K562 (cell line): ENCODE measurements at regions not wholly inside any gene's neighbourhood (a gene's known extent, or its start where the extent isn't known, plus 50 kb on each side); places are given as distances from the start of the nearest gene placed in this dataset.

Source experiments
- ATAC-seq: fragments of 200-7000 bp; cut with Tn5 transposase; 3 replicates; pipeline ENCODE4 v1.9.1; 2020; ENCODE audit warnings: moderate library complexity
- BruUV-seq: library from RNA; stranded (reverse); fragments of 400-500 nt; replicated peaks from 2 replicates; lab custom pipeline; 2021; lab: Mats Ljungman, UMichigan
- CTCF ChIA-PET: fragments of 300-600 bp; formaldehyde crosslinking; extraction: SDS; loops from one replicate; lab custom pipeline; 2021; ENCODE audit warnings: low intra/inter-chr PET ratio; lab: Yijun Ruan, JAX
- POLR2A ChIA-PET: fragments of 300-600, 350-650 bp; sonication (Branson Sonifier 250); formaldehyde crosslinking; extraction: SDS; loops from one replicate; lab custom pipeline; 2021; ENCODE audit warnings: antibody characterized with exemption, inconsistent platforms; lab: Yijun Ruan, JAX
- DNase-seq, 4 experiments: peaks; one replicate each; pipeline versions ENCODE4 v3.0.0 to v3.0.0-alpha.2; 2011 to 2018; ENCODE audit warnings: low spot score in 3 of 4, mixed read lengths in 3 of 4; ENCODE audit errors: extremely low read depth in 1 of 4
- FAIRE-seq: peaks from 2 replicates; lab custom pipeline; 2011; peaks lifted over from hg19 to GRCh38; lab: Jason Lieb, UNC
- H2AFZ ChIP-seq: 2 replicates; pipeline ENCODE4 v1.6.0; 2011; ENCODE audit warnings: low read depth, low read length, control low read depth, inconsistent platforms
- H3K27ac ChIP-seq: fragments of 200-600 bp; 3 replicates; pipeline ENCODE4 v1.8.0; 2011; ENCODE audit warnings: low read depth, mild to moderate bottlenecking, control low read depth, inconsistent platforms, low read length, moderate library complexity, mixed read lengths; ENCODE audit errors: extremely low read depth
- H3K27me3 ChIP-seq, 2 experiments: fragments of 300-600 bp in 1 of 2; 2 replicates in 1 of 2; 3 replicates in 1 of 2; pipeline versions ENCODE4 v1.6.0 to v1.8.0; 2011; ENCODE audit warnings: inconsistent platforms in 2 of 2, low read length in 2 of 2, mild to moderate bottlenecking in 1 of 2, mixed read lengths in 1 of 2, moderate library complexity in 1 of 2; ENCODE audit not compliant: control insufficient read depth in 2 of 2, insufficient read depth in 2 of 2
- H3K36me3 ChIP-seq: fragments of 300-600 bp; 3 replicates; pipeline ENCODE4 v1.8.0; 2011; ENCODE audit warnings: mild to moderate bottlenecking, low read length, inconsistent platforms; ENCODE audit not compliant: control insufficient read depth, insufficient read depth
- H3K4me1 ChIP-seq, 2 experiments: fragments of 200-600 bp in 1 of 2; replicated peaks in 1 of 2; 2 replicates in 1 of 2; 3 replicates in 1 of 2; pipeline versions ENCODE4 v1.5.1 to v1.8.0; 2011; ENCODE audit warnings: inconsistent platforms in 2 of 2, low read length in 2 of 2, mild to moderate bottlenecking in 1 of 2, mixed read lengths in 1 of 2, moderate library complexity in 1 of 2; ENCODE audit not compliant: control insufficient read depth in 2 of 2, insufficient read depth in 2 of 2
- H3K4me2 ChIP-seq: 2 replicates; pipeline ENCODE4 v1.6.1; 2011; ENCODE audit warnings: low read length, control low read depth, inconsistent platforms, mixed read lengths; ENCODE audit not compliant: insufficient read depth
- H3K4me3 ChIP-seq: fragments of 200-600 bp; sonication (generic), shearing (Covaris generic); 2 replicates; pipeline ENCODE4 v1.5.1; 2016; ENCODE audit warnings: control low read depth, inconsistent platforms
- H3K79me2 ChIP-seq: fragments of 200-600 bp; 3 replicates; pipeline ENCODE4 v1.8.0; 2011; ENCODE audit warnings: low read length, inconsistent platforms; ENCODE audit not compliant: control insufficient read depth, insufficient read depth
- H3K9ac ChIP-seq, 2 experiments: 2 replicates each; pipeline versions ENCODE4 v1.6.0 to v1.6.1; 2011; ENCODE audit warnings: low read depth in 2 of 2, low read length in 2 of 2, control low read depth in 1 of 2, inconsistent platforms in 1 of 2, mild to moderate bottlenecking in 1 of 2, mixed read lengths in 1 of 2; ENCODE audit not compliant: insufficient read depth in 1 of 2
- H3K9me1 ChIP-seq: one replicate; pipeline ENCODE4 v1.6.0; 2011; ENCODE audit warnings: inconsistent platforms, mild to moderate bottlenecking, low read length, moderate library complexity; ENCODE audit not compliant: control insufficient read depth, insufficient read depth
- H3K9me3 ChIP-seq: replicated peaks from 2 replicates; pipeline ENCODE4 v1.5.1; 2011; ENCODE audit warnings: low read depth, low read length, inconsistent platforms; ENCODE audit not compliant: control insufficient read depth, insufficient read depth
- H4K20me1 ChIP-seq: replicated peaks from 2 replicates; pipeline ENCODE4 v1.6.1; 2011; ENCODE audit warnings: low read length, inconsistent platforms, mixed read lengths; ENCODE audit not compliant: control insufficient read depth, insufficient read depth
- CLOCK ChIP-seq: fragments of 250-450 bp; sonication (Bioruptor Pico); IDR thresholded peaks from 2 replicates; pipeline ENCODE4 v1.4.0; 2020; ENCODE audit warnings: mild to moderate bottlenecking, moderate library complexity, borderline replicate concordance
- EZH2 ChIP-seq: IDR thresholded peaks from 2 replicates; pipeline ENCODE4 v1.6.1; 2012; ENCODE audit warnings: low read depth, mild to moderate bottlenecking, inconsistent platforms, low read length, borderline replicate concordance
- GTF2B ChIP-seq: IDR thresholded peaks from 2 replicates; pipeline ENCODE4 v1.6.1; 2011; ENCODE audit not compliant: insufficient read length; ENCODE audit errors: extremely low read depth
- KLF16 ChIP-seq: IDR thresholded peaks from 2 replicates; pipeline ENCODE4 v1.6.1; 2016; ENCODE audit warnings: antibody characterized with exemption
- NCOR1 ChIP-seq: fragments of 450-650 bp; IDR thresholded peaks from 2 replicates; pipeline ENCODE4 v1.6.1; 2016; ENCODE audit warnings: mild to moderate bottlenecking, moderate library complexity
- PHB ChIP-seq: fragments of 250-450 bp; sonication (Bioruptor Pico); IDR thresholded peaks from 2 replicates; pipeline ENCODE4 v1.5.0; 2021
- RAD21 ChIP-seq, 2 experiments: fragments of 250-450 bp in 1 of 2; fragments of 450-650 bp in 1 of 2; sonication (Bioruptor Pico) in 1 of 2; formaldehyde crosslinking in 1 of 2; IDR thresholded peaks in 1 of 2; conservative IDR thresholded peaks in 1 of 2; 2 replicates each; pipeline versions ENCODE4 v1.4.0 to v1.8.0; 2020 to 2022; ENCODE audit warnings: mild to moderate bottlenecking in 2 of 2, moderate library complexity in 1 of 2
- SREBF2 ChIP-seq: sonication (generic); formaldehyde crosslinking; IDR thresholded peaks from 2 replicates; pipeline ENCODE4 v1.4.0; 2020; ENCODE audit warnings: mild to moderate bottlenecking, missing genetic modification reagents
- TAF15 ChIP-seq: fragments of 200-400 bp; formaldehyde crosslinking; IDR thresholded peaks from 2 replicates; pipeline ENCODE4 v1.6.1; 2017; ENCODE audit warnings: mild to moderate bottlenecking, low read depth, low read length, moderate library complexity
- TCF15 ChIP-seq: fragments of 250-450 bp; sonication (Bioruptor Pico); IDR thresholded peaks from 2 replicates; pipeline ENCODE4 v1.8.0; 2022; ENCODE audit warnings: moderate library complexity, mild to moderate bottlenecking, inconsistent platforms
- ZBTB2 ChIP-seq: fragments of 450-650 bp; IDR thresholded peaks from 2 replicates; pipeline ENCODE4 v1.6.1; 2016; ENCODE audit warnings: antibody characterized with exemption
- ZKSCAN1 ChIP-seq: fragments of 150-350 bp; IDR thresholded peaks from 2 replicates; pipeline ENCODE4 v1.6.1; 2016; ENCODE audit warnings: low read depth, low read length
- ZNF3 ChIP-seq: fragments of 250-450 bp; sonication (Bioruptor Pico); IDR thresholded peaks from 2 replicates; pipeline ENCODE4 v1.5.0; 2021; ENCODE audit warnings: mild to moderate bottlenecking, moderate library complexity
- whole genome bisulfite sequencing: fragments of 100-300 bp; shearing (Covaris generic); methylation state at CpG from one replicate; pipeline ENCODE4 v1.1.6; 2016; ENCODE audit warnings: low coverage, mixed read lengths; ENCODE audit not compliant: insufficient coverage; ENCODE audit errors: missing lambda C conversion rate; 5-methylcytosine and 5-hydroxymethylcytosine counted together
- in situ Hi-C: fragments of 300-500 bp; cut with MboI; formaldehyde crosslinking; loops from 4 replicates; pipeline ENCODE4 v1.15.0; 2018; ENCODE audit warnings: inconsistent platforms, mixed read lengths
- intact Hi-C: fragments of 100-400 bp; cut with micrococcal nuclease; formaldehyde crosslinking; loops from 2 replicates; pipeline ENCODE4 v1.14.2; 2022
- TF ChIP-seq, protein P1 (sequence below): sonication (generic); formaldehyde crosslinking; IDR thresholded peaks from 2 replicates; pipeline ENCODE4 v1.8.0; 2022; ENCODE audit warnings: mild to moderate bottlenecking, missing genetic modification reagents
- TF ChIP-seq, protein P2 (sequence below): fragments of 250-450 bp; sonication (Bioruptor Pico); IDR thresholded peaks from 2 replicates; pipeline ENCODE4 v1.4.0; 2020; ENCODE audit warnings: mild to moderate bottlenecking, moderate library complexity

DNA sequence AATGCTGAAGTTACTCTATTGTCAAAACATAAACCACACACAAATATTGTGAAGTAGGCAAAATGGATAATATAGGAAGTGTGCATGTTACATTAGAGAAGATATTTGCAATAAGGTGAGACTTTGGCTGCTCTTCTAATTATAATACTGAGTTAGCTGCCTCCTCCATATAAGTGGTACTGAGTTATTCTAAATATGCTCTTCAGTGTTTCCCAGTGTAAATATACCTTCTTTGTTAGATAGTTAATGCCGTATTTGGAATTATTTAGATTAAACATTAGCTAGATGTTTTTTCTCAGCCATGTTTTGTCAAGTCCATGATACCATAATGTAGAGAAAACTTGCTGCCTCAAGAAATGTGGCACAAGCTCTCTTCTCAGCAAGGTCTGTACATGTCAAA is 186.4 kb downstream of the PTPRC start:
- POLR2A ChIA-PET: interaction anchor here (0.6 kb wide), 1 partner anchor 326 kb away, joined by 3 read pairs; no protein-coding TSS in a partner anchor
- CTCF ChIA-PET: no interaction called here
- H3K9me1 ChIP-seq: no peaks in the 10 kb centered on the region
- TF ChIP-seq TAF15 (no peak), SREBF2 (CRISPR knock-in tag) (no peak), EZH2 (no peak), PHB (CRISPR knock-in tag) (no peak), CLOCK (CRISPR knock-in tag) (no peak), GTF2B (no peak), RAD21 (CRISPR knock-in tag; conservative IDR thresholded peaks at IDR 0.05 in 1 of 2, IDR thresholded peaks at IDR 0.05 in 1 of 2) (no peak), NCOR1 (no peak), ZBTB2 (no peak), ZKSCAN1 (no peak), ZNF3 (CRISPR knock-in tag) (no peak), TCF15 (CRISPR knock-in tag) (no peak), KLF16 (no peak)
- TF ChIP-seq, protein P1, sequence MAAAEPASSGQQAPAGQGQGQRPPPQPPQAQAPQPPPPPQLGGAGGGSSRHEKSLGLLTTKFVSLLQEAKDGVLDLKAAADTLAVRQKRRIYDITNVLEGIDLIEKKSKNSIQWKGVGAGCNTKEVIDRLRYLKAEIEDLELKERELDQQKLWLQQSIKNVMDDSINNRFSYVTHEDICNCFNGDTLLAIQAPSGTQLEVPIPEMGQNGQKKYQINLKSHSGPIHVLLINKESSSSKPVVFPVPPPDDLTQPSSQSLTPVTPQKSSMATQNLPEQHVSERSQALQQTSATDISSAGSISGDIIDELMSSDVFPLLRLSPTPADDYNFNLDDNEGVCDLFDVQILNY (CRISPR knock-in tag): no peak
- TF ChIP-seq, protein P2, sequence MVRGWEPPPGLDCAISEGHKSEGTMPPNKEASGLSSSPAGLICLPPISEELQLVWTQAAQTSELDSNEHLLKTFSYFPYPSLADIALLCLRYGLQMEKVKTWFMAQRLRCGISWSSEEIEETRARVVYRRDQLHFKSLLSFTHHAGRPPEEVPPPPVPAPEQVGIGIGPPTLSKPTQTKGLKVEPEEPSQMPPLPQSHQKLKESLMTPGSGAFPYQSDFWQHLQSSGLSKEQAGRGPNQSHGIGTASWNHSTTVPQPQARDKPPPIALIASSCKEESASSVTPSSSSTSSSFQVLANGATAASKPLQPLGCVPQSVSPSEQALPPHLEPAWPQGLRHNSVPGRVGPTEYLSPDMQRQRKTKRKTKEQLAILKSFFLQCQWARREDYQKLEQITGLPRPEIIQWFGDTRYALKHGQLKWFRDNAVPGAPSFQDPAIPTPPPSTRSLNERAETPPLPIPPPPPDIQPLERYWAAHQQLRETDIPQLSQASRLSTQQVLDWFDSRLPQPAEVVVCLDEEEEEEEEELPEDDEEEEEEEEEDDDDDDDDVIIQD: no peak

More for the DNA sequence above, 186.4 kb downstream of the PTPRC start:
- H3K9me3 ChIP-seq: no peaks in the 10 kb centered on the region
- intact Hi-C loops (no loop called here), in situ Hi-C loops (no loop called here)
- H3K27ac ChIP-seq: no peak overlapping the region
- H3K27me3 ChIP-seq: no peaks in the 10 kb centered on the region
- H3K4me3 ChIP-seq: no peak overlapping the region
- no peak overlapping the region for H2AFZ ChIP-seq
- H3K79me2 ChIP-seq: no peaks in the 10 kb centered on the region
- BruUV-seq: no TSS peak
- ATAC-seq (no peak), DNase-seq (no peak), FAIRE-seq (no peak)
- no peaks in the 10 kb centered on the region for H3K36me3 ChIP-seq
- WGBS: 0% methylated on average over 1 of the region's 1 CpG
- H3K4me2 ChIP-seq: no peak overlapping the region
- no peaks in the 10 kb centered on the region for H4K20me1 ChIP-seq
- no peak overlapping the region for H3K9ac ChIP-seq
- no peaks in the 10 kb centered on the region for H3K4me1 ChIP-seq
